ENCODE measurements at regions not wholly inside any gene's neighbourhood (a gene's known extent, or its start where the extent isn't known, plus 50 kb on each side); places are given as distances from the start of the nearest gene placed in this dataset.

DNA sequence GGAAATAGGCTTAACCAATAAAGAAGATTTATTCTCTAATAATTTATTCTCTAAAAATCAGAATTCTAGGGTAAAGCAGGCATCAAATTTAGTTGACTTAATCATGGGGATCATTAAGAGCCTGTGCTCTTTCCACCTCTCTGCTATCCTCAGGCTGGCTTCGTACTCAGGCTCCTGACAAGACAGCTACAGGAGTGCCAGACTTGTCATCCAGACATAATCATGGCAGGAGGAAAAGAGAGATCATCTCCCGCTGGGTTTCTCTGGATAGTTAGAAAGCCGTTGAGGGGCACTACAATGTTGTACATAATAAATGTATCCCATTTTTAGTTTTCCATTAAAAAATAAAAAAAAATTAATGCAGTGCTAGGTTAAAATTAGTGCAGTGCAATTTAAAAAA is 171.9 kb downstream of the SEC61B start:
- TF ChIP-seq Cebpa-rat (IDR thresholded peaks at IDR 0.05), result no peak
- Histone ChIP-seq H4K20me1 (no peaks in the 10 kb centered on the region), H3K9ac (no peak overlapping the region), H3K27ac (no peak overlapping the region), H3K4me3 (no peak overlapping the region), H3K4me1 (peaks cover 0 to 22% (median 16%) of the 10 kb centered on the region in 10 experiments; a peak in 13 of 20 replicates), H3K36me3 (no peaks in the 10 kb centered on the region), H3K4me2 (no peak overlapping the region), H3K27me3 (no peaks in the 10 kb centered on the region), H3K9me3 (replicated peaks in 1 of 11) (no peaks in the 10 kb centered on the region)

DNA sequence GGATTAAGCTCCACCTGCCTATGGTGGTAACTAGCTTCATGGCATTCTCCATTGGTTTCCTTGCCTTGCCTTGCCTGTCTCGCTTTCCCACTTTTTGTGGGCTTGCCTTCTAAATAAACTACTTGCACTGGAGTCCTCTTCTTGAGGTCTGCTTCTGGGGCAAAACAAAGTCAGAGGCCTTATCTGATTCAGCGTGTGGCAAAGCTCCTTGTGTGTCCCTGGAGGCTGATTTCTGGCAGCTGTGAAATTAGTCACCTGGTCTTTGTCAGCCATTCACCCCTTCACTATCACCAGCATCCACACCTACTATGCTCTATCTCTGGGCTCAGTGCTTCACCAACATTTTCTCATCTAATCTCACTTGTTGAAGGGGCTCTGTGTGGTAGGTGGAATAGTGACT is 176.2 kb downstream of the SEC61B start:
- H3K4me3 ChIP-seq, result no peak overlapping the region
- H3K27ac ChIP-seq, result no peak overlapping the region
- no peak overlapping the region for H3K9ac ChIP-seq
- peak overlapping the region in 3 of 11 experiments; percentile 1 to 7 (median 7); a peak in 1 of 22 replicates for H3K4me2 ChIP-seq
- no peak for TF ChIP-seq Cebpa-rat (IDR thresholded peaks at IDR 0.05)
- H3K9me3 ChIP-seq (replicated peaks in 1 of 11), result no peaks in the 10 kb centered on the region
- no peaks in the 10 kb centered on the region for H4K20me1 ChIP-seq
- no peaks in the 10 kb centered on the region for H3K36me3 ChIP-seq
- no peaks in the 10 kb centered on the region for H3K27me3 ChIP-seq
- peaks cover 0 to 22% (median 16%) of the 10 kb centered on the region in 10 experiments; a peak in 13 of 20 replicates for H3K4me1 ChIP-seq

DNA sequence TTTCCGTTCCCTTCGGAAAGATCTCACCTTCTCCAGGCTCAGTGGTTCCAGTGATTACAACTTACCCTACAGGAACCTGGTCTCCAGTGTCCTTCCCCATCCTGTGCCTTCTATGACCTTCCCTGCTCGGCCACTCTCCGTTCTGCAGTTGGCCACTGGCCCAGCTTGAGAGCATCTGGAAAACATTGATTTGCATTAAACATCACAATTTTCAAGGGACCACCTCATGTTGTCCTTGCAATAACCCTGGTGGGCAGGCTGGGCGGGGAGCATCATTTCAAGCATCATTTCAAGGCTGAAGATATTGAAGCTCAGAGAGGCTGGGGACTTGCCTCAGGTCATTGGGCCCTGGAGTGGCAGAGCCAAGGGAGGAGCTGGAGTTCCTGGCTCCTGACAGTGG is 177.4 kb downstream of the SEC61B start:
- no peak overlapping the region for H3K27ac ChIP-seq
- no peak for TF ChIP-seq Cebpa-rat (IDR thresholded peaks at IDR 0.05)

DNA sequence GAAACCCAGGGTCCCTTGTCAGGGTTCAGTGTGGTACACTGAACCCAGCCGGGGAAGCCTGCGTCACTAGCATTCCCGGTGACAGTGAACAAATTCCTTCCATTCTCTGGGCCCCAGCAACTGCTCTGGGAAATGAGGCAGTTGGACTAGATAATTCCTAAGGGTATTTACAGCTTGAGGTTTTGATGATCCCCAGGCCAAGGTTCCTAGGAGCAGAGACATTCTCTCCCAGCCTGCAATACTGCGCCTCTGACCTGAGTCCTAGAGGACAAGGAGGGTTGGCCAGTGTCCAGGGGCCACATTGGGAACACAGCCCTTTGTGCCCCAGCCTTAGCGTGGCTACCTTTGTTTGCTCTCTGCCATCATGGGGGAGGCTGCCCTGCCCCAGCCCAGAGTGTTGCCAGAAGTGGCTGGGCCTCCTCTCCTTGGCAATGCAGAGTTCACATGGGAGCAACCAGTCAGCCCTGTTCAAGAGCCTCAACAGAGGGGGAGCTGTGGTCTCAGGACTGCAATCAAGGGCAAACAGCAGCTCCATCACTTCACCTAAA is 178.2 kb downstream of the SEC61B start:
- TF ChIP-seq Cebpa-rat (IDR thresholded peaks at IDR 0.05), result no peak
- H3K27ac ChIP-seq, result no peak overlapping the region

More for the DNA sequence above, 177.4 kb downstream of the SEC61B start:
- no peak overlapping the region for H3K4me2 ChIP-seq
- no peak overlapping the region for H3K4me3 ChIP-seq
- no peak overlapping the region for H3K9ac ChIP-seq
- H3K4me1 ChIP-seq, result peaks cover 0 to 22% (median 16%) of the 10 kb centered on the region in 10 experiments; a peak in 13 of 20 replicates
- no peaks in the 10 kb centered on the region for H3K36me3 ChIP-seq
- H3K27me3 ChIP-seq, result no peaks in the 10 kb centered on the region
- no peaks in the 10 kb centered on the region for H3K9me3 ChIP-seq (replicated peaks in 1 of 11)
- no peaks in the 10 kb centered on the region for H4K20me1 ChIP-seq

DNA sequence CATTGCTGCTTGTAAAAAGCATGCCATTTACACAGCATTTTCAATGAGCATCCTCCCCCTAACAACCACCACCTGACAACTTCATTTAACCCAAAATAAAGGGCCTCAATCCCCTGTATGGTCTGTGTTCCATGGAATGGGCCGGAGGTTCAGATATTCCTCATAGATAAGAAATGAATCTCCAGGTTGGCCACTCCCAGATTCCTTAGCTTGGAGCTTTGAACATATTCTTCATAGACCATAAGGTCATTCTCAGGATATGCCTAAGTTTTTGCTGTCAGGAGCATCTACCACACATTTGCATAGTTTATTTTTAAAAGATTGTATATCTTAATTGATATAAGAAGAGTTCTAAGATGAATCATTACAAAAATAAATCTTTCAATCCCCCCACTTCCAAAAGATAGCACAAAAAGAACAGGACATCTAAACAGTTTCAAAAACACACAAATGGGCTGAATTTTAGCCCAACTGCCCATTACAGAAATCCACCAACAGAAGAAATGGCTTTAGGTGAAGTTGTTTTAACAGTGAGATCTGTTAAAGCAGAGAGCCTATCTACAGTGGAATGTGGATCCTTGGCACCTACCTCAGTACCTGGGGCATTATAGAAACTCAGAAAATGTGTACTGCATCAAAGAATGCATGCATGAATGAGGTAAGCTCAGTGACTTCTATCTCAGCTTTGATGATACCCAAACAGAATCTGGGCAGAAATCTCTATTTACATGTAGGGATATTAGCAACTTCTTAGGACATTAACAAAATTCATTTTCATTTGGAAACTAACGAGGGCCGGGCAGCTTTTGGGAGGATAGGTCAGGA is 179.8 kb downstream of the SEC61B start:
- Histone ChIP-seq H3K4me3 (no peak overlapping the region), H3K9me3 (replicated peaks in 1 of 11) (no peaks in the 10 kb centered on the region), H3K36me3 (no peaks in the 10 kb centered on the region), H4K20me1 (no peaks in the 10 kb centered on the region), H3K4me2 (no peak overlapping the region), H3K27me3 (no peaks in the 10 kb centered on the region), H3K9ac (no peak overlapping the region), H3K4me1 (peaks cover 0 to 11% (median 8%) of the 10 kb centered on the region in 10 experiments; a peak in 15 of 20 replicates), H3K27ac (no peak overlapping the region)
- TF ChIP-seq Cebpa-rat (IDR thresholded peaks at IDR 0.05), result no peak

More for the DNA sequence above, 178.2 kb downstream of the SEC61B start:
- H3K9me3 ChIP-seq (replicated peaks in 1 of 11), result no peaks in the 10 kb centered on the region
- no peak overlapping the region for H3K9ac ChIP-seq
- H4K20me1 ChIP-seq, result no peaks in the 10 kb centered on the region
- H3K4me3 ChIP-seq, result no peak overlapping the region
- no peaks in the 10 kb centered on the region for H3K27me3 ChIP-seq
- H3K4me1 ChIP-seq, result peaks cover 0 to 22% (median 16%) of the 10 kb centered on the region in 10 experiments; a peak in 16 of 20 replicates
- H3K4me2 ChIP-seq, result no peak overlapping the region
- H3K36me3 ChIP-seq, result no peaks in the 10 kb centered on the region

DNA sequence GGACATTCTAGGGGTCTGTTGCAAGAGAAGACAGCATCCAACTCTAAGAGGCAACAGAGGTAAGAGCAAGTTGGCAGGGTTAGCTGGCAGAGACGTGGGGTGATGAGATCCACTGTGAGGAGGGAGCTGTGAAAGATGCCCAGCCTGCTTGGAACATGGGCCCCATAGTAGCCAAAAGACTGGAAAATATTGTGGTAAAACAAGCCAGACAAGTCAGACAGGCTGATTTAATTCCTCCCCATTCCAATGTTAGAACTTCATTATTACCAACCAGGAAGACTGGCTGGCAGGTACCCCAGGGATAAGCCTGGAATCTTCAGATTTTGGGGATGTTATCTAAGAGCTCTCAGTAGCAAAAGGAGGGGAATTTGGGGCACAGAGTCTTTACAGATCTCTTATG is 181.3 kb downstream of the SEC61B start:
- TF ChIP-seq Cebpa-rat (IDR thresholded peaks at IDR 0.05), result no peak

DNA sequence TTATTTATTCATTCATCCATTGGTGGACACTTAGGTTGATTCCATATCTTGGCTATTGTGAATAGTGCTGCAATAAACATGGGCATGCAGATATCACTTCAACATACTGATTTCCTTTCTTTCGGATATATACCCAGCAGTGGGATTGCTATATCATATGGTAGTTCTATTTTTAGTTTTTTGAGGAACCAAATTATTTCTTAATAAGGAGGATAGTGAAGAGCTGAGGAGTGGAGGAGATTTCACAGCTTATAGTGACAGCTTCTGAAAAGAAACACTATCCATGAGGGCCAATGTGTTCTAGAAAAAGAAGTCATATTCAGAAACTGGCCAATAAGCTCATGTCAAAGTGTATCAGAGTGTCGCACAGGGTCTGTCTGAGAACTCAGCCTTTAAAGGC is 183.3 kb downstream of the SEC61B start:
- H3K4me2 ChIP-seq, result peak overlapping the region in 2 of 11 experiments; percentile 26 to 30; a peak in 3 of 22 replicates
- H3K9me3 ChIP-seq (replicated peaks in 1 of 11), result no peaks in the 10 kb centered on the region
- TF ChIP-seq Cebpa-rat (IDR thresholded peaks at IDR 0.05), result no peak
- no peaks in the 10 kb centered on the region for H4K20me1 ChIP-seq
- H3K36me3 ChIP-seq, result no peaks in the 10 kb centered on the region
- H3K9ac ChIP-seq, result no peak overlapping the region
- no peak overlapping the region for H3K27ac ChIP-seq
- no peak overlapping the region for H3K4me3 ChIP-seq
- H3K4me1 ChIP-seq, result peaks cover 0 to 8% (median 0%) of the 10 kb centered on the region in 10 experiments; a peak in 3 of 20 replicates
- no peaks in the 10 kb centered on the region for H3K27me3 ChIP-seq

More for the DNA sequence above, 181.3 kb downstream of the SEC61B start:
- no peak overlapping the region for H3K9ac ChIP-seq
- no peak overlapping the region for H3K27ac ChIP-seq
- H3K36me3 ChIP-seq, result no peaks in the 10 kb centered on the region
- no peak overlapping the region for H3K4me3 ChIP-seq
- no peaks in the 10 kb centered on the region for H4K20me1 ChIP-seq
- peaks cover 0 to 8% (median 2%) of the 10 kb centered on the region in 10 experiments; a peak in 7 of 20 replicates for H3K4me1 ChIP-seq
- H3K27me3 ChIP-seq, result no peaks in the 10 kb centered on the region
- no peak overlapping the region for H3K4me2 ChIP-seq
- no peaks in the 10 kb centered on the region for H3K9me3 ChIP-seq (replicated peaks in 1 of 11)

DNA sequence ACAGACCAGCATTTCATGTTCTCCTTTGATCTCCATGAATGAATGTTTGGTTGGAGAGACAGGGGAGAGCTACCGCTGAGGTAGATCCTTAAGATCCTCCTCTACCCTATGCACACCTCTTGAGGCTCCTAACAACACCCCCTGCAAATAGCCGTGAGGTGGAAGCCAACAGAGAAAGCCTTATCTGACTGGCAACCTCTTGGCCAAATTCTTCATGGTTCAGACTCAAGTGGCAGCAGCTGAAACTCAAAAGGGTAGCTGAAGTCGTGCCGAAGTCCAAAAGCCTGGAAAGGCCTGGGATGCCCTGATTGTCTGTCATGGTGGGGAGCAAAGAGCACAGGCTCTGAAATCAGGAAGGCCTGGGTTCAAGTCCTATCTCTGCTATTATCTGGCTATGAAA is 184.9 kb downstream of the SEC61B start:
- H3K27ac ChIP-seq, result no peak overlapping the region
- no peak overlapping the region for H3K9ac ChIP-seq
- H3K4me1 ChIP-seq, result peaks cover 0 to 8% (median 0%) of the 10 kb centered on the region in 10 experiments; a peak in 3 of 20 replicates
- no peaks in the 10 kb centered on the region for H4K20me1 ChIP-seq
- H3K27me3 ChIP-seq, result no peaks in the 10 kb centered on the region
- H3K9me3 ChIP-seq (replicated peaks in 1 of 11), result peaks cover 0 to 5% (median 0%) of the 10 kb centered on the region in 11 experiments; a peak in 1 of 22 replicates
- TF ChIP-seq Cebpa-rat (IDR thresholded peaks at IDR 0.05), result no peak
- no peak overlapping the region for H3K4me2 ChIP-seq
- no peak overlapping the region for H3K4me3 ChIP-seq
- H3K36me3 ChIP-seq, result no peaks in the 10 kb centered on the region

DNA sequence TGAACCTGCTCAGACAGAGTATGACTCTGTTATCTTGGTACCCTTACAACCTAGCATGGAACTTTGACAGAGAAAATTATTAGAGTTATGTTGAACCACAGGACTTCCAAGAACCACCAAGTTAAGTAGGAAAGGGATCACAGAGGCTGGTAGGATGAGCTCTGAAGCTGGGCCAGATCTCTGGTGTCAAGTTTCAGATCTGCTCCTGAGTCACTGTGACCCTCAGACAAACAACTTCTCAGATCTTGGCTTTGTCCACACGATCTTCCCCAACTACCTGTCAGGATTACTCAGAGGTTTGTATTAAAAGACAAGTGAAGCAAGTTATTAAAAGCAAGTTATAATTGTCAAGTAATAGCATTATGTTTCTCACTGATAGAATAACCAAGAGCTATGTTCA is 189.0 kb downstream of the SEC61B start:
- Histone ChIP-seq H3K9me3 (replicated peaks in 1 of 11) (peaks cover 0 to 5% (median 0%) of the 10 kb centered on the region in 11 experiments; a peak in 1 of 22 replicates), H4K20me1 (no peaks in the 10 kb centered on the region), H3K4me2 (no peak overlapping the region), H3K4me3 (no peak overlapping the region), H3K27ac (no peak overlapping the region), H3K4me1 (peaks cover 0 to 9% (median under 1%) of the 10 kb centered on the region in 10 experiments; a peak in 9 of 20 replicates), H3K9ac (no peak overlapping the region), H3K36me3 (no peaks in the 10 kb centered on the region), H3K27me3 (no peaks in the 10 kb centered on the region)
- no peak for TF ChIP-seq Cebpa-rat (IDR thresholded peaks at IDR 0.05)
